ENCODE measurements at regions not wholly inside any gene's neighbourhood (a gene's known extent, or its start where the extent isn't known, plus 50 kb on each side); places are given as distances from the start of the nearest gene placed in this dataset.

- CTCF ChIA-PET (ENCODE audit: partially characterized antibody): interaction anchor here (0.7 to 1.6 kb wide), 5 partner anchors 11 to 323 kb away, joined by 3 to 4 read pairs (median 3); no protein-coding TSS in a partner anchor
- H3K18ac ChIP-seq (ENCODE audit: extremely low read depth, low read length): no peak overlapping the region
Measured at GRCh38 chr12:107242189-107242588, 148.8 kb upstream of the CRY1 start.

More at GRCh38 chr12:107242189-107242588, 148.8 kb upstream of the CRY1 start:
- H3K27ac ChIP-seq (ENCODE audit: low read depth, low read length): no peak overlapping the region
- no peak overlapping the region for H2BK15ac ChIP-seq (ENCODE audit: low read length)
- H3K4me1 ChIP-seq (replicated peaks in 1 of 4; ENCODE audit: control insufficient read depth in 3 of 4, insufficient read depth in 4 of 4, low read length in 3 of 4): no peaks in the 10 kb centered on the region
- H4K8ac ChIP-seq (ENCODE audit: extremely low read depth, insufficient read depth, low read length): no peak overlapping the region
- H2BK120ac ChIP-seq (replicated peaks; ENCODE audit: low read depth, low read length): no peak overlapping the region
- H2BK20ac ChIP-seq (ENCODE audit: low read length): no peak overlapping the region
- H3K14ac ChIP-seq (ENCODE audit: insufficient read length): no peak overlapping the region
- no peaks in the 10 kb centered on the region for H3K9me3 ChIP-seq (ENCODE audit: insufficient read depth in 2 of 2, low read depth in 1 of 2, low read length in 1 of 2)
- WGBS, 2 experiments (ENCODE audit: extremely low coverage in 1 of 2, insufficient coverage in 1 of 2, insufficient read length in 1 of 2, insufficient replicate concordance in 2 of 2, low coverage in 1 of 2, low lambda C conversion rate in 2 of 2, missing lambda C conversion rate in 1 of 2): 75% methylated on average over 4 of the region's 4 CpGs; no CpG with 5 or more reads in 1 of the 2 experiments
- no peak overlapping the region for H3K9ac ChIP-seq (replicated peaks in 1 of 4; ENCODE audit: extremely low read depth in 1 of 4, low read depth in 3 of 4, low read length in 3 of 4)
- FAIRE-seq (no peak), DNase-seq (ENCODE audit: low read depth in 1 of 2, low spot score in 2 of 2) (no peak)
- no peak for TF ChIP-seq NRF1 (IDR thresholded peaks at IDR 0.05; ENCODE audit: low read depth, low read length)
- no peak for TF ChIP-seq TEAD4 (IDR thresholded peaks at IDR 0.05; ENCODE audit: low read depth, low read length)
- TF ChIP-seq KDM5A (IDR thresholded peaks at IDR 0.05; ENCODE audit: low read length): no peak
- TF ChIP-seq SAP30 (IDR thresholded peaks at IDR 0.05; ENCODE audit: insufficient read depth, insufficient replicate concordance, low read length): no peak
- no peak for TF ChIP-seq MAFK (IDR thresholded peaks at IDR 0.05; ENCODE audit: low read depth, low read length)
- TF ChIP-seq SIRT6 (IDR thresholded peaks at IDR 0.05; ENCODE audit: low read length): no peak
- no peak for TF ChIP-seq ATF3 (IDR thresholded peaks at IDR 0.05; ENCODE audit: insufficient read depth, low read depth, low read length)
- no peak for TF ChIP-seq GTF2F1 (IDR thresholded peaks at IDR 0.05; ENCODE audit: borderline replicate concordance, low read depth, low read length)
- TF ChIP-seq POLR2AphosphoS5 (IDR thresholded peaks at IDR 0.05; ENCODE audit: low read depth, low read length): no peak
- no peak for TF ChIP-seq RNF2 (IDR thresholded peaks at IDR 0.05; ENCODE audit: borderline replicate concordance, low read depth, low read length, missing control alignments, poor library complexity, severe bottlenecking)
- TF ChIP-seq TAF1 (IDR thresholded peaks at IDR 0.05; ENCODE audit: low read depth, low read length): no peak
- TF ChIP-seq SRF (IDR thresholded peaks at IDR 0.05; ENCODE audit: low read depth, low read length): no peak
- no peak for TF ChIP-seq KDM4A (IDR thresholded peaks at IDR 0.05; ENCODE audit: low read depth, low read length, severe bottlenecking)
- H3K56ac ChIP-seq (replicated peaks; ENCODE audit: insufficient read length, low read depth, low read length): no peak overlapping the region
- H3K79me1 ChIP-seq (ENCODE audit: low read depth, low read length): no peaks in the 10 kb centered on the region
- POLR2A ChIA-PET (ENCODE audit: partially characterized antibody): no interaction called here
- H2BK12ac ChIP-seq (ENCODE audit: low read depth, low read length): no peak overlapping the region
- no peak overlapping the region for H3K23ac ChIP-seq (ENCODE audit: insufficient read length)
- H3K79me2 ChIP-seq (ENCODE audit: control insufficient read depth in 1 of 2, insufficient read depth in 2 of 2, low read length in 2 of 2): no peaks in the 10 kb centered on the region
- H4K5ac ChIP-seq (ENCODE audit: insufficient read length, low read depth, low read length): no peak overlapping the region
- H4K91ac ChIP-seq (replicated peaks; ENCODE audit: insufficient read length, low read length): no peak overlapping the region
- no peak overlapping the region for H2BK5ac ChIP-seq (ENCODE audit: low read depth, low read length)
- peaks cover 3% of the 10 kb centered on the region; the same call in 1 of the 2 replicates for H3K23me2 ChIP-seq (ENCODE audit: low read depth, low read length)
- no peak overlapping the region for H3K4ac ChIP-seq (replicated peaks; ENCODE audit: insufficient read length, low read depth, low read length)
- H2AK5ac ChIP-seq (ENCODE audit: low read depth, low read length): no peak overlapping the region
- no peaks in the 10 kb centered on the region for H3K27me3 ChIP-seq (replicated peaks in 1 of 4; ENCODE audit: control insufficient read depth in 3 of 4, extremely low read depth in 1 of 4, insufficient read depth in 3 of 4, low read length in 3 of 4)
- no peaks in the 10 kb centered on the region for H3K36me3 ChIP-seq (ENCODE audit: control insufficient read depth in 2 of 4, insufficient read depth in 4 of 4, low read length in 3 of 4)
- no peaks in the 10 kb centered on the region for H4K20me1 ChIP-seq (replicated peaks in 1 of 2; ENCODE audit: control insufficient read depth in 1 of 2, insufficient read depth in 2 of 2, low read length in 2 of 2)
- H2AFZ ChIP-seq (ENCODE audit: low read length): peak overlapping the region; percentile 80; the same call in 1 of the 2 replicates
- H3K4me3 ChIP-seq (ENCODE audit: extremely low read depth in 1 of 4, insufficient read depth in 2 of 4, low read depth in 3 of 4, low read length in 4 of 4): no peak overlapping the region
- no peak overlapping the region for H3K4me2 ChIP-seq (ENCODE audit: insufficient read depth in 1 of 2, low read depth in 2 of 2, low read length in 2 of 2)

Measured in H1 (cell line).